ENCODE measurements at regions not wholly inside any gene's neighbourhood (a gene's known extent, or its start where the extent isn't known, plus 50 kb on each side); places are given as distances from the start of the nearest gene placed in this dataset.

DNA sequence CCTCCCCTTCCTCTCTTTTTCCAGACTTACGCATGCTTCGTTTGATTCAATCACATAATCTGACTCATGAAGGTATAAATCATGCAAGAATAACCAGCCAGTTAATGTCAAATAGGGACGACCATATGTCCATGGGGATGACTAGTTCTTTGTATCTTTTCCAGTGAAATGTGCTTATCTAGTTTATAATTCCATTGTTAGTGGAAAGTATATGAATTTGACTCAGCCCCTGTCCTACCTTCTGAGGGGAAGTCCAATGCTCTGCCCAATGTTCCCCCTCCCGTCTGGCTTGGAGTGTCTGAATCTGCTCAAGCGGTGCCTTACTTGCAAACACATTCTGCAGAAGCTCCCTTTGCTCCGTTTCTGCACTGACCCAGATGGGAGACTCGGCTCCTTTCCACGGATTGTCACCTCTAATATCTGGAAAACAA, 55.0 kb upstream of the EPHB3 start (continued):
- TF ChIP-seq, protein P1, sequence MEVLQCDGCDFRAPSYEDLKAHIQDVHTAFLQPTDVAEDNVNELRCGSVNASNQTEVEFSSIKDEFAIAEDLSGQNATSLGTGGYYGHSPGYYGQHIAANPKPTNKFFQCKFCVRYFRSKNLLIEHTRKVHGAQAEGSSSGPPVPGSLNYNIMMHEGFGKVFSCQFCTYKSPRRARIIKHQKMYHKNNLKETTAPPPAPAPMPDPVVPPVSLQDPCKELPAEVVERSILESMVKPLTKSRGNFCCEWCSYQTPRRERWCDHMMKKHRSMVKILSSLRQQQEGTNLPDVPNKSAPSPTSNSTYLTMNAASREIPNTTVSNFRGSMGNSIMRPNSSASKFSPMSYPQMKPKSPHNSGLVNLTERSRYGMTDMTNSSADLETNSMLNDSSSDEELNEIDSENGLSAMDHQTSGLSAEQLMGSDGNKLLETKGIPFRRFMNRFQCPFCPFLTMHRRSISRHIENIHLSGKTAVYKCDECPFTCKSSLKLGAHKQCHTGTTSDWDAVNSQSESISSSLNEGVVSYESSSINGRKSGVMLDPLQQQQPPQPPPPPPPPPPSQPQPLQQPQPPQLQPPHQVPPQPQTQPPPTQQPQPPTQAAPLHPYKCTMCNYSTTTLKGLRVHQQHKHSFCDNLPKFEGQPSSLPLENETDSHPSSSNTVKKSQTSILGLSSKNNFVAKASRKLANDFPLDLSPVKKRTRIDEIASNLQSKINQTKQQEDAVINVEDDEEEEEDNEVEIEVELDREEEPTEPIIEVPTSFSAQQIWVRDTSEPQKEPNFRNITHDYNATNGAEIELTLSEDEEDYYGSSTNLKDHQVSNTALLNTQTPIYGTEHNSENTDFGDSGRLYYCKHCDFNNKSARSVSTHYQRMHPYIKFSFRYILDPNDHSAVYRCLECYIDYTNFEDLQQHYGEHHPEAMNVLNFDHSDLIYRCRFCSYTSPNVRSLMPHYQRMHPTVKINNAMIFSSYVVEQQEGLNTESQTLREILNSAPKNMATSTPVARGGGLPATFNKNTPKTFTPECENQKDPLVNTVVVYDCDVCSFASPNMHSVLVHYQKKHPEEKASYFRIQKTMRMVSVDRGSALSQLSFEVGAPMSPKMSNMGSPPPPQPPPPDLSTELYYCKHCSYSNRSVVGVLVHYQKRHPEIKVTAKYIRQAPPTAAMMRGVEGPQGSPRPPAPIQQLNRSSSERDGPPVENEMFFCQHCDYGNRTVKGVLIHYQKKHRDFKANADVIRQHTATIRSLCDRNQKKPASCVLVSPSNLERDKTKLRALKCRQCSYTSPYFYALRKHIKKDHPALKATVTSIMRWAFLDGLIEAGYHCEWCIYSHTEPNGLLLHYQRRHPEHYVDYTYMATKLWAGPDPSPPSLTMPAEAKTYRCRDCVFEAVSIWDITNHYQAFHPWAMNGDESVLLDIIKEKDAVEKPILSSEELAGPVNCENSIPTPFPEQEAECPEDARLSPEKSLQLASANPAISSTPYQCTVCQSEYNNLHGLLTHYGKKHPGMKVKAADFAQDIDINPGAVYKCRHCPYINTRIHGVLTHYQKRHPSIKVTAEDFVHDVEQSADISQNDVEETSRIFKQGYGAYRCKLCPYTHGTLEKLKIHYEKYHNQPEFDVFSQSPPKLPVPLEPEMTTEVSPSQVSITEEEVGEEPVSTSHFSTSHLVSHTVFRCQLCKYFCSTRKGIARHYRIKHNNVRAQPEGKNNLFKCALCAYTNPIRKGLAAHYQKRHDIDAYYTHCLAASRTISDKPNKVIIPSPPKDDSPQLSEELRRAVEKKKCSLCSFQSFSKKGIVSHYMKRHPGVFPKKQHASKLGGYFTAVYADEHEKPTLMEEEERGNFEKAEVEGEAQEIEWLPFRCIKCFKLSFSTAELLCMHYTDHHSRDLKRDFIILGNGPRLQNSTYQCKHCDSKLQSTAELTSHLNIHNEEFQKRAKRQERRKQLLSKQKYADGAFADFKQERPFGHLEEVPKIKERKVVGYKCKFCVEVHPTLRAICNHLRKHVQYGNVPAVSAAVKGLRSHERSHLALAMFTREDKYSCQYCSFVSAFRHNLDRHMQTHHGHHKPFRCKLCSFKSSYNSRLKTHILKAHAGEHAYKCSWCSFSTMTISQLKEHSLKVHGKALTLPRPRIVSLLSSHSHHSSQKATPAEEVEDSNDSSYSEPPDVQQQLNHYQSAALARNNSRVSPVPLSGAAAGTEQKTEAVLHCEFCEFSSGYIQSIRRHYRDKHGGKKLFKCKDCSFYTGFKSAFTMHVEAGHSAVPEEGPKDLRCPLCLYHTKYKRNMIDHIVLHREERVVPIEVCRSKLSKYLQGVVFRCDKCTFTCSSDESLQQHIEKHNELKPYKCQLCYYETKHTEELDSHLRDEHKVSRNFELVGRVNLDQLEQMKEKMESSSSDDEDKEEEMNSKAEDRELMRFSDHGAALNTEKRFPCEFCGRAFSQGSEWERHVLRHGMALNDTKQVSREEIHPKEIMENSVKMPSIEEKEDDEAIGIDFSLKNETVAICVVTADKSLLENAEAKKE (CRISPR knock-in tag; IDR thresholded peaks at IDR 0.05), result no peak
- TF ChIP-seq ZNF114 (CRISPR knock-in tag; IDR thresholded peaks at IDR 0.05) (no peak), STAT1 (IDR thresholded peaks at IDR 0.05; ENCODE audit: unreplicated experiment) (no peak), EZH2phosphoT487 (IDR thresholded peaks at IDR 0.05; ENCODE audit: unreplicated experiment) (no peak), CREB1 (CRISPR knock-in tag; IDR thresholded peaks at IDR 0.05; ENCODE audit: low read depth) (no peak)
- TF ChIP-seq, protein P2, sequence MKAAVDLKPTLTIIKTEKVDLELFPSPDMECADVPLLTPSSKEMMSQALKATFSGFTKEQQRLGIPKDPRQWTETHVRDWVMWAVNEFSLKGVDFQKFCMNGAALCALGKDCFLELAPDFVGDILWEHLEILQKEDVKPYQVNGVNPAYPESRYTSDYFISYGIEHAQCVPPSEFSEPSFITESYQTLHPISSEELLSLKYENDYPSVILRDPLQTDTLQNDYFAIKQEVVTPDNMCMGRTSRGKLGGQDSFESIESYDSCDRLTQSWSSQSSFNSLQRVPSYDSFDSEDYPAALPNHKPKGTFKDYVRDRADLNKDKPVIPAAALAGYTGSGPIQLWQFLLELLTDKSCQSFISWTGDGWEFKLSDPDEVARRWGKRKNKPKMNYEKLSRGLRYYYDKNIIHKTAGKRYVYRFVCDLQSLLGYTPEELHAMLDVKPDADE (IDR thresholded peaks at IDR 0.05), result no peak

DNA sequence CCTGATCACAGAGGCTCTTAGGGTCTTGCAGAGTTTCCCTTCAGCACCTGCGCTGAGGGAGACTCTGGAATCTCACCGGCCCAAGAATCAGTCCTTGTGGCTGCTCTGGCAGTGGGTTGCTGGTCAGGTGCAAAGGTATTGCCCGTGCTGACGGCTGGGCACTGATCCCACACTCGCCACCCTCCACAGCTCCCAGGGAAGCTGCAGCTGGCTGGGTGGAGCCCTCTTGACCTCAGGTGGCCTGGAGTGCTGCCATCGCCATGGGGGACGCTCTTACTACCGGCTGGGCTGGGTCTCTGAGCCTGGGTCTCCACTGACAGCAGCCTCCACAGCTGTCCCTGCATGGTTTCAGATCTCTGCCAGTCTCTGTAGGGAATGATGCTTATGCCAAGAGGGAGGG, 52.6 kb upstream of the EPHB3 start:
- no peak overlapping the region for H2AFZ ChIP-seq
- no peaks in the 10 kb centered on the region for H3K36me3 ChIP-seq (ENCODE audit: insufficient read depth)
- H3K9me2 ChIP-seq (ENCODE audit: insufficient read depth), result no peaks in the 10 kb centered on the region
- no peaks in the 10 kb centered on the region for H4K20me1 ChIP-seq (replicated peaks; ENCODE audit: insufficient read depth)
- no peak overlapping the region for H3K27ac Mint-ChIP-seq
- ATAC-seq (no peak), DNase-seq (ENCODE audit: low spot score) (no peak)
- peaks cover 18% of the 10 kb centered on the region for H3K4me1 Mint-ChIP-seq
- no peak overlapping the region for H3K4me3 ChIP-seq
- peaks cover 31% of the 10 kb centered on the region for H3K27me3 Mint-ChIP-seq (ENCODE audit: insufficient read depth, low read depth, poor library complexity)
- H3F3A ChIP-seq (replicated peaks; ENCODE audit: low read depth), result no peaks in the 10 kb centered on the region
- H3K79me2 ChIP-seq (replicated peaks; ENCODE audit: insufficient read depth), result no peaks in the 10 kb centered on the region
- H3K4me1 ChIP-seq (ENCODE audit: insufficient read depth), result peaks cover 18% of the 10 kb centered on the region
- no peak overlapping the region for H3K4me2 ChIP-seq
- H3K9me3 Mint-ChIP-seq, result peaks cover 17% of the 10 kb centered on the region
- peaks cover 7% of the 10 kb centered on the region; the same call in 2 of the 3 replicates for H3K36me3 Mint-ChIP-seq (ENCODE audit: low read depth)
- H3K4me3 Mint-ChIP-seq, result no peak overlapping the region
- H3K27ac ChIP-seq (ENCODE audit: low read depth), result no peak overlapping the region
- H3K27me3 ChIP-seq (ENCODE audit: insufficient read depth), result peaks cover 27% of the 10 kb centered on the region
- TF ChIP-seq CREB1 (CRISPR knock-in tag; IDR thresholded peaks at IDR 0.05; ENCODE audit: low read depth), result no peak
- no peak for TF ChIP-seq EZH2 (IDR thresholded peaks at IDR 0.05; ENCODE audit: low read depth, unreplicated experiment)
- no peak for TF ChIP-seq ZNF114 (CRISPR knock-in tag; IDR thresholded peaks at IDR 0.05)
- TF ChIP-seq STAT1 (IDR thresholded peaks at IDR 0.05; ENCODE audit: unreplicated experiment), result no peak
- TF ChIP-seq, protein P1 (CRISPR knock-in tag; IDR thresholded peaks at IDR 0.05), result no peak
- no peak for TF ChIP-seq ZNF331 (CRISPR knock-in tag; IDR thresholded peaks at IDR 0.05; ENCODE audit: low read depth)

Measured in GM23338 (cell line).